GM18507 (cell line): ENCODE measurements at regions not wholly inside any gene's neighbourhood (a gene's known extent, or its start where the extent isn't known, plus 50 kb on each side); places are given as distances from the start of the nearest gene placed in this dataset.
"Not testable (repeated sequence)": the region's sequence is repeated elsewhere in the genome, so short reads cannot be mapped to it uniquely, and the experiment has no call there.

ENCODE experiments used
- DNase-seq: peaks from one replicate; pipeline ENCODE4 v3.0.0; 2011; ENCODE audit warnings: low read depth; ENCODE audit not compliant: insufficient read length; ENCODE audit errors: extremely low spot score
- FAIRE-seq: peaks from 2 replicates; lab custom pipeline; 2011; peaks lifted over from hg19 to GRCh38; lab: Jason Lieb, UNC

- FAIRE-seq (peak; percentile 80), DNase-seq (peak; percentile 9)
These were observed 234.4 kb upstream of the GAS1 start for GRCh38 chr9:87181670-87182069.

GRCh38 chr9:87184956-87185642, 237.8 kb upstream of the GAS1 start:
- FAIRE-seq (no peak), DNase-seq (no peak)

GRCh38 chr9:87187656-87188055, 240.3 kb upstream of the GAS1 start:
- DNase-seq = no peak
- no peak for FAIRE-seq

GRCh38 chr9:87189006-87189405, 241.7 kb upstream of the GAS1 start:
- DNase-seq (no peak), FAIRE-seq (no peak)

- FAIRE-seq (no peak), DNase-seq (no peak)
These were observed 245.8 kb upstream of the GAS1 start for GRCh38 chr9:87193151-87193550.

GRCh38 chr9:87193925-87194868, 246.9 kb upstream of the GAS1 start:
- no peak for FAIRE-seq
- no peak for DNase-seq

GRCh38 chr9:87195306-87195705, 248.0 kb upstream of the GAS1 start:
- DNase-seq = no peak
- no peak for FAIRE-seq

GRCh38 chr9:87197349-87198130, 250.2 kb upstream of the GAS1 start:
- FAIRE-seq = no peak
- DNase-seq = no peak

- FAIRE-seq (no peak), DNase-seq (no peak)
These were observed 251.4 kb upstream of the GAS1 start for GRCh38 chr9:87198716-87199115.

- DNase-seq (no peak), FAIRE-seq (no peak)
These were observed 252.0 kb upstream of the GAS1 start for GRCh38 chr9:87199278-87199677.

- DNase-seq (no peak), FAIRE-seq (no peak)
These were observed 252.5 kb upstream of the GAS1 start for GRCh38 chr9:87199782-87200181.

GRCh38 chr9:87201351-87201751, 254.0 kb upstream of the GAS1 start:
- FAIRE-seq (no peak), DNase-seq (no peak)

- FAIRE-seq = no peak
- DNase-seq = no peak
These were observed 258.9 kb upstream of the GAS1 start for GRCh38 chr9:87206064-87206661.

- not testable (repeated sequence) for DNase-seq
These were observed 263.4 kb upstream of the GAS1 start for GRCh38 chr9:87210658-87211057.

GRCh38 chr9:87211669-87212068, 264.4 kb upstream of the GAS1 start:
- FAIRE-seq (no peak), DNase-seq (no peak)

More at GRCh38 chr9:87210658-87211057, 263.4 kb upstream of the GAS1 start:
- not testable (repeated sequence) for FAIRE-seq

- FAIRE-seq (no peak), DNase-seq (no peak)
These were observed 265.3 kb upstream of the GAS1 start for GRCh38 chr9:87212605-87213021.

GRCh38 chr9:87213948-87214347, 266.6 kb upstream of the GAS1 start:
- DNase-seq (no peak), FAIRE-seq (no peak)

GRCh38 chr9:87214991-87215390, 267.7 kb upstream of the GAS1 start:
- DNase-seq (no peak), FAIRE-seq (no peak)

GRCh38 chr9:87216036-87216435, 268.7 kb upstream of the GAS1 start:
- DNase-seq (no peak), FAIRE-seq (no peak)
